CD4-positive, alpha-beta T cell treated with Interleukin-4 for 1 hour (primary cell): ENCODE measurements at regions not wholly inside any gene's neighbourhood (a gene's known extent, or its start where the extent isn't known, plus 50 kb on each side); places are given as distances from the start of the nearest gene placed in this dataset.
"Not testable (repeated sequence)": the region's sequence is repeated elsewhere in the genome, so short reads cannot be mapped to it uniquely, and the experiment has no call there.

Experiments
- DNase-seq, 2 donors: peaks; one replicate each; pipeline ENCODE4 v3.0.0-alpha.2; 2020 to 2022

GRCh38 chr13:59038824-59039223 is 1124.9 kb downstream of the DIAPH3 start:
- DNase-seq = no peak

- DNase-seq = no peak
These were observed 1120.7 kb downstream of the DIAPH3 start for GRCh38 chr13:59043016-59043415.

GRCh38 chr13:59047546-59047945 is 1116.2 kb downstream of the DIAPH3 start:
- no peak for DNase-seq

- no peak for DNase-seq
These were observed 1102.1 kb downstream of the DIAPH3 start for GRCh38 chr13:59061621-59062020.

GRCh38 chr13:59064042-59064441 is 1099.7 kb downstream of the DIAPH3 start:
- DNase-seq = no peak

- DNase-seq = not testable (repeated sequence)
These were observed 1087.3 kb downstream of the DIAPH3 start for GRCh38 chr13:59076386-59076785.

GRCh38 chr13:59086147-59086546 is 1077.6 kb downstream of the DIAPH3 start:
- DNase-seq = no peak

- no peak for DNase-seq
These were observed 1075.0 kb downstream of the DIAPH3 start for GRCh38 chr13:59088716-59089115.

- DNase-seq = no peak
These were observed 1069.5 kb downstream of the DIAPH3 start for GRCh38 chr13:59094181-59094580.

GRCh38 chr13:59099182-59099974 is 1064.3 kb downstream of the DIAPH3 start:
- no peak for DNase-seq

GRCh38 chr13:59103004-59103768 is 1060.5 kb downstream of the DIAPH3 start:
- DNase-seq = no peak

GRCh38 chr13:59111751-59112171 is 1052.0 kb downstream of the DIAPH3 start:
- no peak for DNase-seq

- no peak for DNase-seq
These were observed 1051.5 kb downstream of the DIAPH3 start for GRCh38 chr13:59112221-59112718.

GRCh38 chr13:59119475-59119874 is 1044.3 kb downstream of the DIAPH3 start:
- DNase-seq = no peak

- DNase-seq = no peak
These were observed 1043.4 kb downstream of the DIAPH3 start for GRCh38 chr13:59120297-59120843.

- no peak for DNase-seq
These were observed 1042.2 kb downstream of the DIAPH3 start for GRCh38 chr13:59121507-59121906.

GRCh38 chr13:59126474-59126873 is 1037.3 kb downstream of the DIAPH3 start:
- no peak for DNase-seq

- DNase-seq = no peak
These were observed 1029.8 kb downstream of the DIAPH3 start for GRCh38 chr13:59133903-59134302.

GRCh38 chr13:59144700-59145099 is 1019.0 kb downstream of the DIAPH3 start:
- DNase-seq = no peak

GRCh38 chr13:59145381-59145780 is 1018.3 kb downstream of the DIAPH3 start:
- DNase-seq = no peak

GRCh38 chr13:59157181-59157580 is 1006.5 kb downstream of the DIAPH3 start:
- no peak for DNase-seq

GRCh38 chr13:59166174-59166573 is 997.6 kb downstream of the DIAPH3 start:
- DNase-seq = no peak

- no peak for DNase-seq
These were observed 991.7 kb downstream of the DIAPH3 start for GRCh38 chr13:59172076-59172475.

- DNase-seq = no peak
These were observed 987.0 kb downstream of the DIAPH3 start for GRCh38 chr13:59176775-59177174.
